ENCODE measurements at regions not wholly inside any gene's neighbourhood (a gene's known extent, or its start where the extent isn't known, plus 50 kb on each side); places are given as distances from the start of the nearest gene placed in this dataset.

DNA sequence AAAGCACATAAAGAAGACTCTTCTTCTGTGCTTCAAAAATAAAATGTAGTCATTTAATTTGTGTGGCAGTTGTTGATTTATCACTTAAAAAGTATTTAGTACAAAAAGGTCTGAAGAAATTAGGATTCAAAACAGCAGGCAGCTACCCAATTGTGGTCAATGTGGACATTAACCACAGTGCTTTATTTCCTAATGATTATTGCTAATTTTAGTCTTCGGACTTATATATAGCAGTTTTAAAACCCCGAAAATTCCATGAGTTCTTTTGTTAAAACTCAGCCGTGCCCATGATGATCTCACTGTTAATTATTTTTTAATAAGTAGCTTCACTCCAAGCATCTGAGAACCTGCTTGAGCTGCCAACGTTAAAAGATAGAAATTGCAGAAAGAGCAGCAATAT is 594.3 kb downstream of the STK39 start:
- no peak overlapping the region for H3K9ac ChIP-seq
- no peak for DNase-seq
- H2AFZ ChIP-seq (ENCODE audit: low read depth): no peak overlapping the region
- no peaks in the 10 kb centered on the region for H3K27me3 ChIP-seq (ENCODE audit: insufficient read depth)
- H3K4me2 ChIP-seq: no peak overlapping the region
- ChIA-PET CTCF (no interaction called here), POLR2A (no interaction called here)
- H3F3A ChIP-seq (replicated peaks; ENCODE audit: insufficient read depth): no peaks in the 10 kb centered on the region
- H3K9me3 ChIP-seq: no peaks in the 10 kb centered on the region
- H3K27ac ChIP-seq (ENCODE audit: low read depth in 2 of 2, low read length in 1 of 2): no peak overlapping the region
- no peak overlapping the region for H3K4me3 ChIP-seq (ENCODE audit: low read depth in 2 of 2, low read length in 1 of 2)
- H3K36me3 ChIP-seq (replicated peaks in 1 of 2; ENCODE audit: control insufficient read depth in 1 of 2, insufficient read depth in 2 of 2, low read length in 1 of 2): no peaks in the 10 kb centered on the region
- 63% methylated on average over 4 of the region's 4 CpGs for WGBS (ENCODE audit: low lambda C conversion rate)
- no peaks in the 10 kb centered on the region for H3K79me2 ChIP-seq (ENCODE audit: insufficient read depth)
- no peaks in the 10 kb centered on the region for H3K9me2 ChIP-seq
- TF ChIP-seq, protein P1, sequence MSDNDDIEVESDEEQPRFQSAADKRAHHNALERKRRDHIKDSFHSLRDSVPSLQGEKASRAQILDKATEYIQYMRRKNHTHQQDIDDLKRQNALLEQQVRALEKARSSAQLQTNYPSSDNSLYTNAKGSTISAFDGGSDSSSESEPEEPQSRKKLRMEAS (IDR thresholded peaks at IDR 0.05; ENCODE audit: low read depth): no peak
- no peak for TF ChIP-seq FOXM1 (IDR thresholded peaks at IDR 0.05; ENCODE audit: low read depth)
- TF ChIP-seq RAD21 (IDR thresholded peaks at IDR 0.05; ENCODE audit: low read length): no peak
- TF ChIP-seq GATA2 (CRISPR knock-in tag; IDR thresholded peaks at IDR 0.05): no peak
- no peak for TF ChIP-seq CHD2 (IDR thresholded peaks at IDR 0.05; ENCODE audit: low read length, partially characterized antibody)
- TF ChIP-seq, protein P2, sequence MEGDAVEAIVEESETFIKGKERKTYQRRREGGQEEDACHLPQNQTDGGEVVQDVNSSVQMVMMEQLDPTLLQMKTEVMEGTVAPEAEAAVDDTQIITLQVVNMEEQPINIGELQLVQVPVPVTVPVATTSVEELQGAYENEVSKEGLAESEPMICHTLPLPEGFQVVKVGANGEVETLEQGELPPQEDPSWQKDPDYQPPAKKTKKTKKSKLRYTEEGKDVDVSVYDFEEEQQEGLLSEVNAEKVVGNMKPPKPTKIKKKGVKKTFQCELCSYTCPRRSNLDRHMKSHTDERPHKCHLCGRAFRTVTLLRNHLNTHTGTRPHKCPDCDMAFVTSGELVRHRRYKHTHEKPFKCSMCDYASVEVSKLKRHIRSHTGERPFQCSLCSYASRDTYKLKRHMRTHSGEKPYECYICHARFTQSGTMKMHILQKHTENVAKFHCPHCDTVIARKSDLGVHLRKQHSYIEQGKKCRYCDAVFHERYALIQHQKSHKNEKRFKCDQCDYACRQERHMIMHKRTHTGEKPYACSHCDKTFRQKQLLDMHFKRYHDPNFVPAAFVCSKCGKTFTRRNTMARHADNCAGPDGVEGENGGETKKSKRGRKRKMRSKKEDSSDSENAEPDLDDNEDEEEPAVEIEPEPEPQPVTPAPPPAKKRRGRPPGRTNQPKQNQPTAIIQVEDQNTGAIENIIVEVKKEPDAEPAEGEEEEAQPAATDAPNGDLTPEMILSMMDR (IDR thresholded peaks at IDR 0.05): no peak
- TF ChIP-seq NRF1 (IDR thresholded peaks at IDR 0.05; ENCODE audit: low read depth, low read length): no peak
- H3K4me1 ChIP-seq (ENCODE audit: control insufficient read depth in 1 of 2, insufficient read depth in 2 of 2, low read depth in 1 of 2, low read length in 1 of 2): no peaks in the 10 kb centered on the region
- H4K20me1 ChIP-seq (ENCODE audit: insufficient read depth): no peaks in the 10 kb centered on the region

DNA sequence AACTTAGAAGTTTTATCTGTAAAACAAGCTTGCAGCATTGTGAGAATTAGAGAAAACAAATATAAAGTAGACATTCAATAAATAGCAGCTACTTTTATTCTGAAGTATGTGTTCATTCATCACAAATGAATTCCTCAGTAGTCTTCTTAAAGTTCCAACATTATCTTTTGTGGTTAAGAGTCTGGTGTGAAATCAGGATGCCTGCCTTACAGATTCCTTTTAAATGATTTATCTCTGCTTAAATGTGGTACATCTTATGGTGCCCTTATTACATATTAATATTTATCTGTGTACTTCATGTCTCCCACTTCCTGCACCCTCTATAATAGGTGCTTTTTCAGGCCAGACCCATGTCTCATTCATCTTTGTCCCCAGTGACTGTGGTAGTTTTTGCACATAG is 595.0 kb downstream of the STK39 start:
- Histone ChIP-seq H4K20me1 (ENCODE audit: insufficient read depth) (no peaks in the 10 kb centered on the region), H3K79me2 (ENCODE audit: insufficient read depth) (no peaks in the 10 kb centered on the region), H3K4me2 (no peak overlapping the region), H3K9me3 (no peaks in the 10 kb centered on the region), H2AFZ (ENCODE audit: low read depth) (no peak overlapping the region), H3K9ac (no peak overlapping the region), H3F3A (replicated peaks; ENCODE audit: insufficient read depth) (no peaks in the 10 kb centered on the region), H3K27ac (ENCODE audit: low read depth in 2 of 2, low read length in 1 of 2) (no peak overlapping the region), H3K9me2 (no peaks in the 10 kb centered on the region), H3K4me1 (ENCODE audit: control insufficient read depth in 1 of 2, insufficient read depth in 2 of 2, low read depth in 1 of 2, low read length in 1 of 2) (no peaks in the 10 kb centered on the region), H3K4me3 (ENCODE audit: low read depth in 2 of 2, low read length in 1 of 2) (no peak overlapping the region), H3K27me3 (ENCODE audit: insufficient read depth) (no peaks in the 10 kb centered on the region), H3K36me3 (replicated peaks in 1 of 2; ENCODE audit: control insufficient read depth in 1 of 2, insufficient read depth in 2 of 2, low read length in 1 of 2) (no peaks in the 10 kb centered on the region)
- POLR2A ChIA-PET: no interaction called here
- no peak for DNase-seq
- TF ChIP-seq FOXM1 (IDR thresholded peaks at IDR 0.05; ENCODE audit: low read depth): no peak
- no peak for TF ChIP-seq GATA2 (CRISPR knock-in tag; IDR thresholded peaks at IDR 0.05)
- no peak for TF ChIP-seq JUND (IDR thresholded peaks at IDR 0.05)
- TF ChIP-seq TCF12 (IDR thresholded peaks at IDR 0.05): no peak
- TF ChIP-seq FOSL2 (IDR thresholded peaks at IDR 0.05; ENCODE audit: borderline replicate concordance, low read depth): no peak
- TF ChIP-seq TAF1 (IDR thresholded peaks at IDR 0.05; ENCODE audit: borderline replicate concordance, low read depth, low read length): no peak
- no peak for TF ChIP-seq GABPA (IDR thresholded peaks at IDR 0.05; ENCODE audit: low read depth)
- TF ChIP-seq, protein P3, sequence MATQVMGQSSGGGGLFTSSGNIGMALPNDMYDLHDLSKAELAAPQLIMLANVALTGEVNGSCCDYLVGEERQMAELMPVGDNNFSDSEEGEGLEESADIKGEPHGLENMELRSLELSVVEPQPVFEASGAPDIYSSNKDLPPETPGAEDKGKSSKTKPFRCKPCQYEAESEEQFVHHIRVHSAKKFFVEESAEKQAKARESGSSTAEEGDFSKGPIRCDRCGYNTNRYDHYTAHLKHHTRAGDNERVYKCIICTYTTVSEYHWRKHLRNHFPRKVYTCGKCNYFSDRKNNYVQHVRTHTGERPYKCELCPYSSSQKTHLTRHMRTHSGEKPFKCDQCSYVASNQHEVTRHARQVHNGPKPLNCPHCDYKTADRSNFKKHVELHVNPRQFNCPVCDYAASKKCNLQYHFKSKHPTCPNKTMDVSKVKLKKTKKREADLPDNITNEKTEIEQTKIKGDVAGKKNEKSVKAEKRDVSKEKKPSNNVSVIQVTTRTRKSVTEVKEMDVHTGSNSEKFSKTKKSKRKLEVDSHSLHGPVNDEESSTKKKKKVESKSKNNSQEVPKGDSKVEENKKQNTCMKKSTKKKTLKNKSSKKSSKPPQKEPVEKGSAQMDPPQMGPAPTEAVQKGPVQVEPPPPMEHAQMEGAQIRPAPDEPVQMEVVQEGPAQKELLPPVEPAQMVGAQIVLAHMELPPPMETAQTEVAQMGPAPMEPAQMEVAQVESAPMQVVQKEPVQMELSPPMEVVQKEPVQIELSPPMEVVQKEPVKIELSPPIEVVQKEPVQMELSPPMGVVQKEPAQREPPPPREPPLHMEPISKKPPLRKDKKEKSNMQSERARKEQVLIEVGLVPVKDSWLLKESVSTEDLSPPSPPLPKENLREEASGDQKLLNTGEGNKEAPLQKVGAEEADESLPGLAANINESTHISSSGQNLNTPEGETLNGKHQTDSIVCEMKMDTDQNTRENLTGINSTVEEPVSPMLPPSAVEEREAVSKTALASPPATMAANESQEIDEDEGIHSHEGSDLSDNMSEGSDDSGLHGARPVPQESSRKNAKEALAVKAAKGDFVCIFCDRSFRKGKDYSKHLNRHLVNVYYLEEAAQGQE (IDR thresholded peaks at IDR 0.05; ENCODE audit: low read depth, low read length): no peak
- TF ChIP-seq SIN3A (IDR thresholded peaks at IDR 0.05; ENCODE audit: borderline replicate concordance, low read depth, low read length): no peak
- TF ChIP-seq RFX5 (IDR thresholded peaks at IDR 0.05; ENCODE audit: low read length): no peak
- TF ChIP-seq, protein P4, sequence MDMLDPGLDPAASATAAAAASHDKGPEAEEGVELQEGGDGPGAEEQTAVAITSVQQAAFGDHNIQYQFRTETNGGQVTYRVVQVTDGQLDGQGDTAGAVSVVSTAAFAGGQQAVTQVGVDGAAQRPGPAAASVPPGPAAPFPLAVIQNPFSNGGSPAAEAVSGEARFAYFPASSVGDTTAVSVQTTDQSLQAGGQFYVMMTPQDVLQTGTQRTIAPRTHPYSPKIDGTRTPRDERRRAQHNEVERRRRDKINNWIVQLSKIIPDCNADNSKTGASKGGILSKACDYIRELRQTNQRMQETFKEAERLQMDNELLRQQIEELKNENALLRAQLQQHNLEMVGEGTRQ (IDR thresholded peaks at IDR 0.05; ENCODE audit: borderline replicate concordance, low read depth, low read length): no peak
- no peak for TF ChIP-seq ELF1 (IDR thresholded peaks at IDR 0.05)
- CTCF ChIA-PET: interaction anchor here (1.0 kb wide), 1 partner anchor 12 kb away, joined by 3 read pairs; no protein-coding TSS in a partner anchor

Data from SK-N-SH (cell line).